Ovary (tissue), 3 donors: ENCODE measurements at regions not wholly inside any gene's neighbourhood (a gene's known extent, or its start where the extent isn't known, plus 50 kb on each side); places are given as distances from the start of the nearest gene placed in this dataset.

Experiments used
- EP300 ChIP-seq: sonication (generic); formaldehyde crosslinking; IDR thresholded peaks from one replicate; pipeline ENCODE4 v1.6.1; 2017; ENCODE audit warnings: antibody characterized with exemption
- POLR2A ChIP-seq: fragments of 450-650 bp; IDR thresholded peaks from one replicate; pipeline ENCODE4 v1.6.1; 2017; ENCODE audit warnings: antibody characterized with exemption, mild to moderate bottlenecking, moderate library complexity
- TF ChIP-seq, protein P1 (sequence below), 3 donors: fragments of 450-650 bp in 2 of 3; fragments of 200-600 bp in 1 of 3; IDR thresholded peaks; one replicate each; pipeline versions ENCODE4 v1.5.1 to v1.8.0; 2016 to 2022; ENCODE audit warnings: antibody characterized with exemption in 3 of 3, mild to moderate bottlenecking in 1 of 3
- donor health status: DM: no; HTN: no; CAD: no.

GRCh38 chr6:130276507-130276906, 53.8 kb upstream of the SAMD3 start:
- TF ChIP-seq, protein P1, sequence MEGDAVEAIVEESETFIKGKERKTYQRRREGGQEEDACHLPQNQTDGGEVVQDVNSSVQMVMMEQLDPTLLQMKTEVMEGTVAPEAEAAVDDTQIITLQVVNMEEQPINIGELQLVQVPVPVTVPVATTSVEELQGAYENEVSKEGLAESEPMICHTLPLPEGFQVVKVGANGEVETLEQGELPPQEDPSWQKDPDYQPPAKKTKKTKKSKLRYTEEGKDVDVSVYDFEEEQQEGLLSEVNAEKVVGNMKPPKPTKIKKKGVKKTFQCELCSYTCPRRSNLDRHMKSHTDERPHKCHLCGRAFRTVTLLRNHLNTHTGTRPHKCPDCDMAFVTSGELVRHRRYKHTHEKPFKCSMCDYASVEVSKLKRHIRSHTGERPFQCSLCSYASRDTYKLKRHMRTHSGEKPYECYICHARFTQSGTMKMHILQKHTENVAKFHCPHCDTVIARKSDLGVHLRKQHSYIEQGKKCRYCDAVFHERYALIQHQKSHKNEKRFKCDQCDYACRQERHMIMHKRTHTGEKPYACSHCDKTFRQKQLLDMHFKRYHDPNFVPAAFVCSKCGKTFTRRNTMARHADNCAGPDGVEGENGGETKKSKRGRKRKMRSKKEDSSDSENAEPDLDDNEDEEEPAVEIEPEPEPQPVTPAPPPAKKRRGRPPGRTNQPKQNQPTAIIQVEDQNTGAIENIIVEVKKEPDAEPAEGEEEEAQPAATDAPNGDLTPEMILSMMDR (IDR thresholded peaks at IDR 0.05): no peak
- TF ChIP-seq POLR2A: no peak
- no peak for TF ChIP-seq EP300
